Fibroblast of pulmonary artery (primary cell): ENCODE measurements at regions not wholly inside any gene's neighbourhood (a gene's known extent, or its start where the extent isn't known, plus 50 kb on each side); places are given as distances from the start of the nearest gene placed in this dataset.

Experiments
- DNase-seq: peaks from one replicate; pipeline ENCODE4 v3.0.0-alpha.2; 2010; ENCODE audit warnings: low read depth
- H3K4me3 ChIP-seq: replicated peaks from 2 replicates; pipeline ENCODE4 v1.5.1; 2011; ENCODE audit warnings: low read depth, mild to moderate bottlenecking, control low read depth, low read length, moderate library complexity
- TF ChIP-seq, protein P1 (sequence below): IDR thresholded peaks from 2 replicates; pipeline ENCODE4 v1.5.1; 2011; ENCODE audit warnings: mild to moderate bottlenecking, control low read depth, low read length, inconsistent platforms; ENCODE audit errors: missing control alignments

- no peak for DNase-seq
- TF ChIP-seq, protein P1, sequence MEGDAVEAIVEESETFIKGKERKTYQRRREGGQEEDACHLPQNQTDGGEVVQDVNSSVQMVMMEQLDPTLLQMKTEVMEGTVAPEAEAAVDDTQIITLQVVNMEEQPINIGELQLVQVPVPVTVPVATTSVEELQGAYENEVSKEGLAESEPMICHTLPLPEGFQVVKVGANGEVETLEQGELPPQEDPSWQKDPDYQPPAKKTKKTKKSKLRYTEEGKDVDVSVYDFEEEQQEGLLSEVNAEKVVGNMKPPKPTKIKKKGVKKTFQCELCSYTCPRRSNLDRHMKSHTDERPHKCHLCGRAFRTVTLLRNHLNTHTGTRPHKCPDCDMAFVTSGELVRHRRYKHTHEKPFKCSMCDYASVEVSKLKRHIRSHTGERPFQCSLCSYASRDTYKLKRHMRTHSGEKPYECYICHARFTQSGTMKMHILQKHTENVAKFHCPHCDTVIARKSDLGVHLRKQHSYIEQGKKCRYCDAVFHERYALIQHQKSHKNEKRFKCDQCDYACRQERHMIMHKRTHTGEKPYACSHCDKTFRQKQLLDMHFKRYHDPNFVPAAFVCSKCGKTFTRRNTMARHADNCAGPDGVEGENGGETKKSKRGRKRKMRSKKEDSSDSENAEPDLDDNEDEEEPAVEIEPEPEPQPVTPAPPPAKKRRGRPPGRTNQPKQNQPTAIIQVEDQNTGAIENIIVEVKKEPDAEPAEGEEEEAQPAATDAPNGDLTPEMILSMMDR = no peak
- no peak overlapping the region for H3K4me3 ChIP-seq
Measured at GRCh38 chr4:111450867-111451266, 694.4 kb upstream of the FAM241A start.

DNA sequence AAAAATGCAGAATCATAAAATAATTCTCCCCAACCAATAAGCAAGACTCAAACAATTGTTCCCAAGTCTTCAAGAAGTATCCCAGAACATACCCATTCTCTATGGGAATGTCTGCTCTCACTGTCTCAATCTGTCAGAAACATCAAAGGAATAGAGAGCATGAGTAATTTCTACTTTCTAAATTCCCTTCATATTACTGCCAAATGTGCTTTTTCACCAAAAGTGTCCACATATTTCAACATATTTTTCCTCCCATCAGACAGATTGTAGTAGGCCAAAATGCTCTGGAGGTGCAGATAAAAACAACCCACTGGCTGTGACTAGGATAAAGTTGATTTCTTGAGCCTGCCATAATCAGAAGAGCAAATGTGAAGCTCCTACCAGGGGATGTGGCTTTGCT is 692.0 kb upstream of the FAM241A start:
- no peak overlapping the region for H3K4me3 ChIP-seq
- TF ChIP-seq, protein P1 = no peak
- DNase-seq = no peak

GRCh38 chr4:111454961-111455360 is 690.3 kb upstream of the FAM241A start:
- TF ChIP-seq, protein P1 = no peak
- H3K4me3 ChIP-seq = no peak overlapping the region
- DNase-seq = peak; percentile 7

GRCh38 chr4:111464251-111465045 is 680.8 kb upstream of the FAM241A start:
- TF ChIP-seq, protein P1 = no peak
- no peak overlapping the region for H3K4me3 ChIP-seq
- DNase-seq = no peak

DNA sequence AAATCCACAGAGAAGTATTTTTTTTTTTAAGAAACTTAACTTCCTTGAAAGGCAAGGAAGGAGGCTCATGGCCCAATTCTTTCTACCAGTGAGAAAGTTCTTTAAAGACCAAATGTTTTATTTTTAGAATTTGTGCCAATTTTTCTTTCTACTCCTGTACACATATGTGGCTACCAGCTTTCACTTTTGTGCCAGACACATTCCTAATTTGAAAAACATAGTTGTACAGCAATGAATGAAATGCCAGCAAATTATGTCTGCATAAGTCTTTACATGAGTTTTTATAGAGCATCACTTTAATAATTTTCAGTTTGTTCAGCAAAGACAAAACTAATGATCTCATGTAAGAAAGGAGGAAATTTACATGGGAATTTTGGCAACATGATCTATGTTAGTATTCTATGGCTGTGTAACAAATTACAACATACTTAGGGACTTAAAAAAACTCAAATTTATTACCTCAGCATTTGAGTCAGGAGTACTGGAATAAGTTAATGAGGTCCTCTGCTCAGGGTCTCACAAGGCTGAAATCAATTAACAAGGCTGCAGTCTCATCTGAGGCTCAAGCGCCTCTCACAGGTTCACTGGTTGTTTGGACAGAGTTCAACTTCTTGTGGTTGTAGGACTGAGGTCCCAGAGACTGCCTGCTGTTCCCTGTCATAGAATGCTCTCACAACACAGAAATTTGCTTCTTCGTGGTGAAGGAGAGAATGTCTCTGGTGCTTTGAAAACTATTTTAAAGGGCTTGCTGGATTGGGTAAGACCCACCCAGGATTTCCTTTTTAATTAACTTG is 678.2 kb upstream of the FAM241A start:
- no peak for DNase-seq
- H3K4me3 ChIP-seq = no peak overlapping the region
- TF ChIP-seq, protein P1 = no peak

DNA sequence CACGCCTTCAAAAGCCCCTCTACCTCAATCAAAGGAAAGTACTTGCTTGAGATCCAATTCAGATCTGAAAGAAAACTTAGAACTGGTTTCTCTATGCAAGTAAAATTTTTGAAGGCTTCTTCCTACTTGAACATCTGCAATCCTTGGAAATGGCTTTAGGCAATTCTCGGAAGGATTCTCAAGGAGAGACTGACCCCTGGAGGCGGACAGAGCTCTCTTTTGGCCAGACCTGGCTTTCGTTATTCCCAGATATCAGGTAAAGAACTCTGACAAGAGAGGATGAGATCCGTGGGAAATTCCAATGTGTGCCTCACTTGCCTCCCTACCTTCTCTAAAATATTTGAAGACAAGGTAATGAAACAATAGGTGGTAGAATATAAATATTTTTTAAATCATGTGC is 670.3 kb upstream of the FAM241A start:
- DNase-seq = peak; percentile 18
- TF ChIP-seq, protein P1 = peak; percentile 42

More for the DNA sequence above, 670.3 kb upstream of the FAM241A start:
- no peak overlapping the region for H3K4me3 ChIP-seq
